Embryonic facial prominence (tissue), 1 donor: ENCODE measurements at regions not wholly inside any gene's neighbourhood (a gene's known extent, or its start where the extent isn't known, plus 50 kb on each side); places are given as distances from the start of the nearest gene placed in this dataset.

ENCODE experiments used
- DNase-seq: peaks from one replicate; pipeline ENCODE4 v3.0.0-alpha.2; 2016; ENCODE audit errors: extremely low spot score

GRCh38 chr20:11772226-11772730 is 145.4 kb upstream of the BTBD3 start:
- no peak for DNase-seq

- no peak for DNase-seq
Measured at GRCh38 chr20:11776687-11777086, 141.0 kb upstream of the BTBD3 start.

GRCh38 chr20:11777387-11778205 is 140.1 kb upstream of the BTBD3 start:
- DNase-seq = no peak

- DNase-seq = no peak
Measured at GRCh38 chr20:11778206-11778570, 139.5 kb upstream of the BTBD3 start.

GRCh38 chr20:11780765-11781369 is 136.8 kb upstream of the BTBD3 start:
- DNase-seq = no peak

- DNase-seq = no peak
Measured at GRCh38 chr20:11783102-11783850, 134.4 kb upstream of the BTBD3 start.

- DNase-seq = no peak
Measured at GRCh38 chr20:11785885-11786507, 131.7 kb upstream of the BTBD3 start.

GRCh38 chr20:11790046-11790445 is 127.6 kb upstream of the BTBD3 start:
- DNase-seq = no peak

GRCh38 chr20:11791316-11791715 is 126.4 kb upstream of the BTBD3 start:
- no peak for DNase-seq

GRCh38 chr20:11791835-11792567 is 125.7 kb upstream of the BTBD3 start:
- DNase-seq = no peak

GRCh38 chr20:11792568-11792953 is 125.1 kb upstream of the BTBD3 start:
- no peak for DNase-seq

GRCh38 chr20:11794525-11794924 is 123.2 kb upstream of the BTBD3 start:
- DNase-seq = no peak

- DNase-seq = no peak
Measured at GRCh38 chr20:11795071-11795615, 122.5 kb upstream of the BTBD3 start.

GRCh38 chr20:11796026-11796425 is 121.7 kb upstream of the BTBD3 start:
- DNase-seq = no peak

GRCh38 chr20:11797156-11797555 is 120.5 kb upstream of the BTBD3 start:
- DNase-seq = no peak

- no peak for DNase-seq
Measured at GRCh38 chr20:11799281-11799684, 118.4 kb upstream of the BTBD3 start.

GRCh38 chr20:11807054-11808048 is 110.3 kb upstream of the BTBD3 start:
- no peak for DNase-seq

- DNase-seq = no peak
Measured at GRCh38 chr20:11808841-11809240, 108.9 kb upstream of the BTBD3 start.

- DNase-seq = no peak
Measured at GRCh38 chr20:11810311-11811083, 107.2 kb upstream of the BTBD3 start.
